Activated CD8-positive, alpha-beta memory T cell treated with anti-CD3 and anti-CD28 coated beads, Interleukin-2, amount 50 U/mL, for 1 hour (primary cell): ENCODE measurements at regions not wholly inside any gene's neighbourhood (a gene's known extent, or its start where the extent isn't known, plus 50 kb on each side); places are given as distances from the start of the nearest gene placed in this dataset.

Experiments
- DNase-seq: peaks from one replicate; pipeline ENCODE4 v3.0.0-alpha.2; 2020; ENCODE audit errors: extremely low read depth

DNA sequence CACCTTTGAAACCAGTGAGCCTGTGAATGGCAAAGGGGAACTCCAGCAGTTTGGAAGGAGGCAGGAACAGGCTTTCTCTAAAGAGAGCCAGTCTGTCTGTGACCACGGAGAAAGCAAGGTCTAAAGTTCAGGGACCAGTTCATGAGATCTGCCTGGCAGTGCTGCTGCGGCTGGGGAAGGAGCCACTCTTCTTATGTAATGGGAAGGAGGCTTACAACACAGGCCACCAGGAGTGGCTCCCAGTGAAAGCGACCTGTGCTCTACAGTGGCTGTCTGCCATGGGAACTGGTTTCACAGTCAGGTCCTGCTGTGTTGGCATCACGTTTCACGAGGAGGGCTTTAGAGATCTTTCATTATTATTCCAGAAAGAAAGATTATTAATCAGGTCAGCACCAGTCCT, 291.9 kb upstream of the PRDM1 start:
- DNase-seq = no peak

DNA sequence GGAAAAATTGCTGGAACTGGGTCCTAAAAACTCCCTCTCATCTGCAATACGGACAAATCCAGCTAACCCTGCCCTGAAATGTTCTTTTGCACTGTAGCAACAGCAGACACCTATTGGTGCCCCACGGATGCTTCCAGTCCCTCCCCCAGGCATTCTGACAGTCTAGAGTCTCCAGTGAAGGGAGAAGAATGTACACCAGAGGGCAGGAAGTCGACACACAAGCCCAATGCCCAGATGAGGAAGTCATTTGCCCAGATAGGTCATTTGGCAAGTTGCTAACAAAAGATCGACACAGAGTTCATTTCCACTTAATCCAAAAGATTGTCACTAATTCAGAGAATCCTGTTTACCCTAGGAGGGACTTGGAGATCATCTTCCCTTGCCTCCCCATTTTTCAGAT, 293.0 kb upstream of the PRDM1 start:
- DNase-seq = no peak

DNA sequence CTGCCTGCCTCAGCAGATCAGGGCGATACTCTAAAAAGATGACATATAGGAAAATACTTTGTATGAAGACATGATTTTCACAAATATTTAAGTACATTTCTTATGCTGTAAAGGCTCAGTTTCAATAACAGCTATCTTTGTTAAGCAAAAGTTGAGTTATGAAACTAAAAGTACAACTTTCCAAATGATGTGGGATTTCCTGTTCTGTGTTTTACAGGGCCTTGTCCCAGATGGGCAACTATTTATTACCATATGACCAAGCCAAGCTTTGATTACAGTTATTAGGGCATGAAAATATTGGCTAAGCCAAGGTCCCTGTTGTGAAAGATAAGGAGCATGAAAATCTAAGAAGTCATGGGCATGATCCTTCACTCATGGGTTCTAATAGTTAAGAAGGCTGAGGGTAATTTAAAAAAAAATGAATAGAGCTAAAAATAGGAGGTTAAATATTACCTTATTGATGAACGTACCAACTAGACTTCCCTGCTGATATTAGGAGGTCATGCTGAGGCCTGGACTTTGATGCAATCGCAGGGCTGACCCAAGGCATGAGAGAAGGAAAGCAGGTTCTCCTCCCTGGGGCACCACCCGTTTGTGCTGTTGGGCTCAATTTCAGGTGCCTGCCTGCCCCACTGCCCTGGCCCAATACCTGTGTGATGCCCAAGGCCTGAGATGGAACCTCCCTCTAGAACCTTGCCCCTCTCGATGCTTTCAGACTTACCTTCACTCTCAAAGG, 294.4 kb upstream of the PRDM1 start:
- DNase-seq = no peak

- no peak for DNase-seq
These were observed 295.0 kb upstream of the PRDM1 start for GRCh38 chr6:105791179-105791578.

GRCh38 chr6:105790635-105791034, 295.5 kb upstream of the PRDM1 start:
- DNase-seq = no peak

DNA sequence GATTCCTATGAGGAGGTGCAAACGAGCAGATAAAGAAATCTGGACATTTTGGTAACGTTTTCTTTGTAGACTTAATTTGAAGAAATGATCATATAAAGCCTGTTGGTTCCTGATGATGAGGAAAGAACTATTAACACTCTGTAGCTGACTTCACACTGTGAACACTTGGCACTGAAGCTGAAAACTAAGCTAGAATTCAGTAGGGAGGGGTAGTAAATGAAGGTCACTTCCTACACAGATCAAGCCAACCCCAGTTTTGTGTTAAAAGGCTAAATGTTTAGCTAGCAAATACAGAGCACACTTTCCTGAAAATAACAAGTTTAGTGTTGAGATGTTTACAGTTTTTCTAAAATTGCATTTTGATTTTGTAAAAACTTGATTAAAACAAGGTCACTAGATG, 296.2 kb upstream of the PRDM1 start:
- no peak for DNase-seq

DNA sequence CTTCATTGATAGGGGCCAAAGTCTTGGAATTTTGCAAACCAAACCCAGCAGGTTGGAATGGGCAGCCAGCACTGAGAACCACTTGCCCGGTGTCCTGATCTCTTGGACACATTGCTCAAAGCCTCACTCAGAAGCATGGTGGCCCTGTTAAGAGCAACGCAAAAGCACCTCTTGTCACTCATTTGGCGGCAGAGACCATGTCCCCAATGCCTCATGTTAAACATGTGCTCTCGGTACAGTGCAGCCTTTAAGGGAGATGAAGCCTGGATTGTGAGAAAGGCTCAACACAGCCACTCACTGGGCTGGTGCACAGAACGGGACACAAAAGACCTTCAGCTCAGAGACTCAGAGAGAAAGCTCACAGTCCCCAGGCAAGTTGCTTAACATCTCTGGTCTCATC, 298.4 kb upstream of the PRDM1 start:
- no peak for DNase-seq

DNA sequence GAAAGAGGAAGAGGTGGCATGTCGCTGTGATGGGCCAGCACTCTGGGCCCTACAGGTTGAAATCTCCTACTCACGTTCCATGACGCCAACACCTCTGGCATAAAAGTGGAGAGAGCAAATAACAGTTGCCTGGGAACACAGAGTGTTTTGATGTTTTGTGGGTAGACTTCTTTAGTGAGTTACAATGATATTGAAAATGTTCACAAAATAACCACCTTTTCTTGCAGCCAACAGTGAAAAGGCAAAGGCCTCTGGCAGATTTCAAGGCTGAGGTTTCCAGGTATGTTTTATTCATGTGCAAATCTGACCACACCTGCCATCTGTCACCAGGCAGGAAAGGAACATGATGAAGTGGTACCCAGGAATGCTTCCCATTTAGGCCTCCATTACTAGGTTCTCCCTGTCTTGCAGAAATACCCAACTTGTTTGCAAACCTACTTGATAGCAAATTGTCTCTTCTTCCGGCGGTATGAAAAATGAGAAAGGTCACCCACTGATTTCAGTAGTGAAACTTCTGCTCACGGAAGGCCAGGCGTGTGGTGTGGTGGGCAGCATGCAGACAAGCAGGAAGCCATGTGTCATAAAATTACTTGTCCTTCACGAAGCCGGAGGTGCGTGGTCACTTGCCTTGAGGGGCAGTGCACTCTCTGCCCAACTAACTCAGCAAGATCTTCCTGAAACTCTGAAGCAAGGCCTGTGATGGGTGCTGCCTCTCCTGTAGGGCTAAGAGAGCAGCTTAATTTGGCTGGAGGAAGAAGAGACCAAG, 299.1 kb upstream of the PRDM1 start:
- no peak for DNase-seq

DNA sequence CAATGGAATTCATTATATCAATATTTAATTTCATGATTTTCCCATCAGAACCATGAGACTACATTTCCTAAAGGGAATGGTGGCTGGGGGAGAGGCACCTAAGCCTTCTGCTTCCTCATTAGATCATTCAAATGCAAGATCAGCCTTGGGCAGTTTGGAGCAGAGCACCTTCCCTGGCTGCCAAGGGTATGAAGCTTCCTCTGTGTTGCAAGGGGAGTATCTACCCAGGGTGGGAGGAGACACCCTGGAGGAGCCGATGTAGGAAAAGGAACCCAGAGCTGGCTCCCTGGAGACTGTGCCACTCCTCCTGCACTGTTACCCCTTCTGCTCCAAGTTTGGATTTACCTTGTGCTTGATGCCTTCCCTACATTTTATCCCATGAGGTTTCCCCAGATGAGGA, 299.7 kb upstream of the PRDM1 start:
- DNase-seq = no peak

DNA sequence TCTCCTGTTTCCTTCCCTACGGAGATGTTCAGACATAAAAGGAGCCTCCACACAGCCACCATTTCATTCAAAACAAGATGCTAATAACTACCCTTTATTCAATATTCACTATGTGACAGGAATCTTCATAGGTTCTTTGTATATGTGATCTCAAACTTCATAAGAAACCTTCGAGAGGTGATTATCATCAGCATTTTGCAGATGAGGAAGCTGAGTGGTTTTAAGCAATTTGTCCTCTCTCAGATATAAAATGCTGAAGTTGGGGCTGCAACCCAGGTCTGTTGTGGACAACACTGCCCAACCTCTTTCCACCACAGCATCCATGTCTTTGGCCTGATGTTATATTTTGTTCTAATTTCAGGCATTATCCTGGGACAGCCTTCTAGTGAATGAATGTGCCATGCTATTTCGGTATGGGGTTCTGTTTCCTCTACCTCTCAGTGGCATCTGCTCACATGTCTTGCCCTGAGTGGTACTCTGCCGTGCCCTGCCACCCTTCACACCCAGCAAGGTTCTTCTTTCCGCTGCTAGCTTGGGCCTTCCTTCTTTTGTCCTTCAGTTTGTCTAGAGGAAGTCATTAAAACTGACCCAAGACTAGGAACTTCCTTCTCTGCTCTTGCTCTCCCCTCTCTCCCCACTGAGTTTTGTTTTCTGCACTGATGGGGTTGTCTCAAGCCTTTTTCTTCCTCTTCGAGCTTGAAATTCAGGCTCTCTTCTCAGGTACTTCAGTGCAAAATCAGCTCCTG, 300.9 kb upstream of the PRDM1 start:
- no peak for DNase-seq

DNA sequence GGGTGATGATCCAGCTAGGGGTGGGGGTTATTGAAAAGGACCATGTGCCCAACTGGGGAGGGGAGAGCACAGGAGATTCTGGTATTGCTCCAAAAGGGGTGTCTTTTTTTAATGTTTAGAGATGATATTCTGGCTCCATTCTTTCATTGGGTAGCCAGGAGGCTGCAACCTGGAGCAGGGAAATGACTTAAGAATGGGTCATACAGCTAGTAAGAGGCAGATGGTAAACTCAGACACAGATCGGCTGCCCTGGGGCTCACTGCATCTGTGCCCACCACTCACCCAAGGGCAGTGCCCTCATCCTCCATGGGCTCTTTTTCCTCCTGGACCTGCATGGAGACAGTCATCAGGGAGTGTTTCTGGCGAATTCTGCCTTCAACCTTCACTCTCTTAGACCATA, 302.0 kb upstream of the PRDM1 start:
- no peak for DNase-seq

GRCh38 chr6:105783333-105783935, 302.7 kb upstream of the PRDM1 start:
- no peak for DNase-seq

DNA sequence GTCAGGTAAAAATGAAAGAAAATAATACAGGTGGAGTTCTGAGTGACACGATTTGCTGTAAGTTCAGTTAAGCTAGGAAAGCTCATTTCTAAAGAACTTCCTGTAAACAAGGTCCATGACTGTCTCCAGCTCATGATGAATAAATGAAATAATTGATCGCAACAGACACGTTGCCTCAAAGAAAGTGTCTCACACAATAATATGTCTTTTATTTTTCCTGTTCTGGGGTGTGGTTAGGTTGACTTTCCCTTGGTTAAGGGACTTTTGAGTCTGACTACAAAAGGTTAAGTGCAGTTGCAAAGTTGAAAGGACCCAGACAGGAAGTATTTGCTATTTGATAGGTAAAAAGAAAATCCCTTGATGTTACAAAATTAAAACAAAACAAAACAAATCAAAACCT, 304.2 kb upstream of the PRDM1 start:
- no peak for DNase-seq

GRCh38 chr6:105781248-105781647, 304.9 kb upstream of the PRDM1 start:
- DNase-seq = no peak

GRCh38 chr6:105780146-105780860, 305.8 kb upstream of the PRDM1 start:
- no peak for DNase-seq

GRCh38 chr6:105779110-105779509, 307.0 kb upstream of the PRDM1 start:
- DNase-seq = no peak

- DNase-seq = no peak
These were observed 311.0 kb upstream of the PRDM1 start for GRCh38 chr6:105775095-105775494.

DNA sequence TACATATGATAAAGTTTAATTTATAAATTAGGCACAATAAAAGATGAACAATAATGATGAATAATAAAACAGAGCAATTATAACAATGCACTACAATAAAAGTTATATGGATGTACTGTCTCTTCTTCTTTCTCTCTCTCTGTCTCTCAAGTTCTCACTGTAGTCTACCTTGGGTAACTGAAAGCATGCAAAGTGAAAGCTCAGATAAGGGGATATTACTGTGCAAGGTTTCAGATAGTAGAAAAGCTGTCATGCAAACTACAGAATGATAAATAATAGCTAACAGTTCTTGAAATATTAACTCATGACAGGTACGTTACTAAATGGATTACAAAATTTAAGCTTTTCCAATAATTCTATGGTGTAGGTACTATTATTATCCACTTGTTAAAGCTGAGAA, 311.9 kb upstream of the PRDM1 start:
- no peak for DNase-seq

DNA sequence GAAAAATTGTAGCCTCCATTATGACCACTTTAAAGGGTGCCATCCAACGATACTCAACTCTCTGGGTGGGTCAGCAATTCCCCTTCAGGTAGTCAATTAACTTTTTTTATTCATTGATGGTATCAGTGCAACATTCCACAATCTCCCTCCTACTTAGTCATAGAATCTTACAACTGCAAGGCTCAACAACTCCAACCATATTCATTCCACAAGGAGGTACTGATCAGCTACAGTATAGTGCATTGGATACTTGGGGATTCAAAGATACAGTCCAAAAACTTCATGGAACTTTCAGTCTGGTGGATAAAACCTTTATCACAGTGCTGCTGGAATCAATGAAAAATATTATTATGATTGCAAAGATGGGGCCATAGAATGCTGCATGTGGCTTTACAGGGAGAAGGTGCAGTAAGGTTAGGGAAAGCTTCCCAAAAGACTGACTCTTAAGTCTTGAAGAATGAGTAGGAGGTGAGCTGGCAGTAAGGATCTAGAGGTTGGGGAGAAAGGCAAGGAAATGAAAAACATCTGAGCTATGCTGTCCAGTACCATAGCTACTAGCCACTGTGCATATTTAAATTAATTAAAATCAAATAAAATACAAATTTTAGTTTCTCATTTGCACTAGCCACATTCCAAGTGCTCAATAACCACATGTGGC, 314.7 kb upstream of the PRDM1 start:
- DNase-seq = no peak

- no peak for DNase-seq
These were observed 316.1 kb upstream of the PRDM1 start for GRCh38 chr6:105769987-105770386.

GRCh38 chr6:105769197-105769596, 316.9 kb upstream of the PRDM1 start:
- DNase-seq = no peak
